GM12878 (cell line): ENCODE measurements at regions not wholly inside any gene's neighbourhood (a gene's known extent, or its start where the extent isn't known, plus 50 kb on each side); places are given as distances from the start of the nearest gene placed in this dataset.

Source experiments
- ATAC-seq: fragments of 200-7000 bp; cut with Tn5 transposase; 3 replicates; pipeline ENCODE4 v1.9.1; 2020; ENCODE audit warnings: mild to moderate bottlenecking, moderate library complexity
- BruUV-seq: library from RNA; stranded (reverse); fragments of 400-500 nt; replicated peaks from 2 replicates; lab custom pipeline; 2021; lab: Mats Ljungman, UMichigan
- CTCF ChIA-PET: fragments of 300-600 bp; sonication (Branson Sonifier 250); formaldehyde crosslinking; extraction: SDS; loops from one replicate; lab custom pipeline; 2021; ENCODE audit warnings: inconsistent platforms; lab: Yijun Ruan, JAX
- POLR2A ChIA-PET: fragments of 350-600 bp; formaldehyde crosslinking; extraction: SDS; loops from one replicate; lab custom pipeline; 2021; ENCODE audit warnings: inconsistent platforms; lab: Charles Lee
- RAD21 ChIA-PET: fragments of 300-600 bp; sonication (Branson Sonifier 250); formaldehyde crosslinking; loops from one replicate; lab custom pipeline; 2023; ENCODE audit warnings: antibody characterized with exemption; ENCODE audit not compliant: unreplicated experiment; lab: Charles Lee
- SMC1A ChIA-PET: fragments of 300-600 bp; sonication (Branson Sonifier 250); formaldehyde crosslinking; loops from one replicate; lab custom pipeline; 2023; ENCODE audit not compliant: unreplicated experiment, uncharacterized antibody; lab: Charles Lee
- DNase-seq: peaks from one replicate; pipeline ENCODE4 v3.0.0-alpha.2; 2011; ENCODE audit warnings: low read depth, low spot score
- FAIRE-seq: peaks from 3 replicates; lab custom pipeline; 2011; peaks lifted over from hg19 to GRCh38; lab: Jason Lieb, UNC
- H2AFZ ChIP-seq: 2 replicates; pipeline ENCODE4 v1.6.0; 2011; ENCODE audit warnings: low read depth, low read length, control low read depth; ENCODE audit not compliant: control insufficient read depth
- H3K27ac ChIP-seq: 2 replicates; pipeline ENCODE4 v1.5.1; 2011; ENCODE audit warnings: control low read depth; ENCODE audit not compliant: control insufficient read depth, insufficient read depth
- H3K27me3 ChIP-seq, 2 experiments: replicated peaks in 1 of 2; 2 replicates each; pipeline versions ENCODE4 v1.6.0 to v1.6.1; 2011; ENCODE audit warnings: low read length in 1 of 2; ENCODE audit not compliant: control insufficient read depth in 2 of 2, insufficient read depth in 2 of 2
- H3K36me3 ChIP-seq, 2 experiments: 2 replicates each; pipeline ENCODE4 v1.5.1; 2011; ENCODE audit warnings: low read length in 1 of 2; ENCODE audit not compliant: control insufficient read depth in 2 of 2, insufficient read depth in 2 of 2
- H3K4me1 ChIP-seq: 2 replicates; pipeline ENCODE4 v1.6.1; 2011; ENCODE audit warnings: mild to moderate bottlenecking, low read length, moderate library complexity, mixed read lengths; ENCODE audit not compliant: control insufficient read depth, insufficient read depth
- H3K4me2 ChIP-seq: 2 replicates; pipeline ENCODE4 v1.6.0; 2011; ENCODE audit warnings: control low read depth; ENCODE audit not compliant: control insufficient read depth, insufficient read depth
- H3K4me3 ChIP-seq: fragments of 200-600 bp; sonication (generic); 2 replicates; pipeline ENCODE4 v1.5.1; 2016
- H3K79me2 ChIP-seq: 2 replicates; pipeline ENCODE4 v1.6.0; 2011; ENCODE audit warnings: low read length; ENCODE audit not compliant: control insufficient read depth, insufficient read depth
- H3K9ac ChIP-seq: 2 replicates; pipeline ENCODE4 v1.8.0; 2011; ENCODE audit warnings: low read length, control low read depth, mixed read lengths; ENCODE audit not compliant: control insufficient read depth, insufficient read depth
- H3K9me3 ChIP-seq: replicated peaks from 3 replicates; pipeline ENCODE4 v1.5.1; 2011; ENCODE audit warnings: mild to moderate bottlenecking, low read length; ENCODE audit not compliant: control insufficient read depth, insufficient read depth
- H4K20me1 ChIP-seq: 2 replicates; pipeline ENCODE4 v1.6.0; 2011; ENCODE audit not compliant: control insufficient read depth, insufficient read depth
- ATF7 ChIP-seq: fragments of 450-650 bp; IDR thresholded peaks from 2 replicates; pipeline ENCODE4 v1.6.1; 2016; ENCODE audit warnings: low read depth, mild to moderate bottlenecking
- CBFB ChIP-seq: IDR thresholded peaks from 2 replicates; pipeline ENCODE4 v1.6.1; 2016; ENCODE audit warnings: antibody characterized with exemption, low read depth
- ESRRA ChIP-seq: IDR thresholded peaks from 2 replicates; pipeline ENCODE4 v1.6.1; 2012; ENCODE audit warnings: mild to moderate bottlenecking, low read length, improper control_type of control experiment
- FOXK2 ChIP-seq: fragments of 450-650 bp; IDR thresholded peaks from 2 replicates; pipeline ENCODE4 v1.6.1; 2017; ENCODE audit warnings: mild to moderate bottlenecking, moderate library complexity
- HDAC6 ChIP-seq: fragments of 200-600 bp; sonication (generic); IDR thresholded peaks from one replicate; pipeline ENCODE4 v1.8.0; 2017; ENCODE audit warnings: antibody characterized with exemption; ENCODE audit not compliant: unreplicated experiment
- HDGF ChIP-seq: fragments of 450-650 bp; IDR thresholded peaks from 2 replicates; pipeline ENCODE4 v1.6.1; 2016; ENCODE audit warnings: antibody characterized with exemption
- MYB ChIP-seq: fragments of 150-350 bp; IDR thresholded peaks from 2 replicates; pipeline ENCODE4 v1.6.1; 2014; ENCODE audit warnings: mild to moderate bottlenecking, low read depth, low read length, borderline replicate concordance
- NFIC ChIP-seq: IDR thresholded peaks from 2 replicates; pipeline ENCODE4 v1.6.1; 2012; ENCODE audit warnings: low read depth, mild to moderate bottlenecking, inconsistent platforms, low read length, moderate library complexity
- NKRF ChIP-seq: fragments of 450-650 bp; conservative IDR thresholded peaks from 2 replicates; pipeline ENCODE4 v1.6.1; 2017; ENCODE audit warnings: mild to moderate bottlenecking, moderate library complexity
- PBX3 ChIP-seq: IDR thresholded peaks from 2 replicates; pipeline ENCODE4 v1.6.1; 2011; ENCODE audit warnings: mild to moderate bottlenecking, low read depth, low read length, moderate library complexity; ENCODE audit not compliant: insufficient replicate concordance
- RB1 ChIP-seq: fragments of 450-650 bp; formaldehyde crosslinking; IDR thresholded peaks from 2 replicates; pipeline ENCODE4 v1.6.1; 2017; ENCODE audit warnings: mild to moderate bottlenecking, borderline replicate concordance
- RELB ChIP-seq: fragments of 450-650 bp; IDR thresholded peaks from 2 replicates; pipeline ENCODE4 v1.6.1; 2017; ENCODE audit warnings: low read depth, mild to moderate bottlenecking, moderate library complexity
- SMARCA5 ChIP-seq: fragments of 450-650 bp; IDR thresholded peaks from 2 replicates; pipeline ENCODE4 v1.6.1; 2017; ENCODE audit warnings: mild to moderate bottlenecking
- SPI1 ChIP-seq: IDR thresholded peaks from 2 replicates; pipeline ENCODE4 v1.6.1; 2011; ENCODE audit warnings: low read depth, mild to moderate bottlenecking, low read length, moderate library complexity, borderline replicate concordance; ENCODE audit not compliant: insufficient read depth
- ZNF24 ChIP-seq: fragments of 450-650 bp; IDR thresholded peaks from 2 replicates; pipeline ENCODE4 v1.6.1; 2017; ENCODE audit warnings: antibody characterized with exemption, mild to moderate bottlenecking
- ZNF274 ChIP-seq: IDR thresholded peaks from one replicate; pipeline ENCODE4 v1.8.0; 2011; ENCODE audit not compliant: insufficient read length, insufficient read depth
- WGBS: methylation state at CpG from one replicate; pipeline ENCODE4 v1.1.6; 2016; ENCODE audit warnings: low lambda C conversion rate; ENCODE audit not compliant: insufficient replicate concordance, insufficient coverage; ENCODE audit errors: missing lambda C conversion rate; 5-methylcytosine and 5-hydroxymethylcytosine counted together
- in situ Hi-C: fragments of 300-500 bp; cut with MboI; formaldehyde crosslinking; loops from 9 replicates; pipeline ENCODE4 v1.14.3; 2018; ENCODE audit warnings: mixed read lengths
- intact Hi-C: fragments of 100-400 bp; cut with micrococcal nuclease; formaldehyde crosslinking; loops from one replicate; pipeline ENCODE4 v1.14.2; 2022; ENCODE audit not compliant: unreplicated experiment
- TF ChIP-seq, protein P1 (sequence below): fragments of 450-650 bp; IDR thresholded peaks from 2 replicates; pipeline ENCODE4 v1.6.1; 2017; ENCODE audit warnings: mild to moderate bottlenecking
- TF ChIP-seq, protein P2 (sequence below): IDR thresholded peaks from 2 replicates; pipeline ENCODE4 v1.6.1; 2012; ENCODE audit warnings: low read depth, low read length, improper control_type of control experiment

GRCh38 chr6:147870506-147871110 lies 362.1 kb downstream of the SAMD5 start:
- ChIA-PET POLR2A (no interaction called here), RAD21 (no interaction called here), SMC1A (no interaction called here), CTCF (no interaction called here)
- H3K4me2 ChIP-seq, result no peak overlapping the region
- H3K9me3 ChIP-seq, result no peaks in the 10 kb centered on the region
- H3K4me3 ChIP-seq, result no peak overlapping the region
- FAIRE-seq (no peak), DNase-seq (no peak), ATAC-seq (no peak)
- H3K36me3 ChIP-seq, result no peaks in the 10 kb centered on the region
- H2AFZ ChIP-seq, result no peak overlapping the region
- no peaks in the 10 kb centered on the region for H3K4me1 ChIP-seq
- in situ Hi-C loops, result no loop called here
- no peaks in the 10 kb centered on the region for H4K20me1 ChIP-seq
- no peak overlapping the region for H3K27ac ChIP-seq
- no TSS peak for BruUV-seq
- WGBS, result 31% methylated on average over 3 of the region's 4 CpGs
- H3K9ac ChIP-seq, result no peak overlapping the region
- intact Hi-C loops, result no loop called here
- no peaks in the 10 kb centered on the region for H3K79me2 ChIP-seq
- no peaks in the 10 kb centered on the region for H3K27me3 ChIP-seq
- TF ChIP-seq NKRF (no peak), NFIC (no peak), SMARCA5 (no peak), ZNF24 (no peak), RELB (no peak), FOXK2 (no peak), HDAC6 (no peak), ATF7 (no peak), ZNF274 (no peak), ESRRA (no peak), MYB (no peak), HDGF (no peak), PBX3 (no peak), CBFB (no peak), SPI1 (no peak), RB1 (no peak)
- TF ChIP-seq, protein P1, sequence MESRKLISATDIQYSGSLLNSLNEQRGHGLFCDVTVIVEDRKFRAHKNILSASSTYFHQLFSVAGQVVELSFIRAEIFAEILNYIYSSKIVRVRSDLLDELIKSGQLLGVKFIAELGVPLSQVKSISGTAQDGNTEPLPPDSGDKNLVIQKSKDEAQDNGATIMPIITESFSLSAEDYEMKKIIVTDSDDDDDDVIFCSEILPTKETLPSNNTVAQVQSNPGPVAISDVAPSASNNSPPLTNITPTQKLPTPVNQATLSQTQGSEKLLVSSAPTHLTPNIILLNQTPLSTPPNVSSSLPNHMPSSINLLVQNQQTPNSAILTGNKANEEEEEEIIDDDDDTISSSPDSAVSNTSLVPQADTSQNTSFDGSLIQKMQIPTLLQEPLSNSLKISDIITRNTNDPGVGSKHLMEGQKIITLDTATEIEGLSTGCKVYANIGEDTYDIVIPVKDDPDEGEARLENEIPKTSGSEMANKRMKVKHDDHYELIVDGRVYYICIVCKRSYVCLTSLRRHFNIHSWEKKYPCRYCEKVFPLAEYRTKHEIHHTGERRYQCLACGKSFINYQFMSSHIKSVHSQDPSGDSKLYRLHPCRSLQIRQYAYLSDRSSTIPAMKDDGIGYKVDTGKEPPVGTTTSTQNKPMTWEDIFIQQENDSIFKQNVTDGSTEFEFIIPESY, result no peak
- TF ChIP-seq, protein P2, sequence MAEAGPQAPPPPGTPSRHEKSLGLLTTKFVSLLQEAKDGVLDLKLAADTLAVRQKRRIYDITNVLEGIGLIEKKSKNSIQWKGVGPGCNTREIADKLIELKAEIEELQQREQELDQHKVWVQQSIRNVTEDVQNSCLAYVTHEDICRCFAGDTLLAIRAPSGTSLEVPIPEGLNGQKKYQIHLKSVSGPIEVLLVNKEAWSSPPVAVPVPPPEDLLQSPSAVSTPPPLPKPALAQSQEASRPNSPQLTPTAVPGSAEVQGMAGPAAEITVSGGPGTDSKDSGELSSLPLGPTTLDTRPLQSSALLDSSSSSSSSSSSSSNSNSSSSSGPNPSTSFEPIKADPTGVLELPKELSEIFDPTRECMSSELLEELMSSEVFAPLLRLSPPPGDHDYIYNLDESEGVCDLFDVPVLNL, result no peak
